Spleen (tissue), 7 donors: ENCODE measurements at regions not wholly inside any gene's neighbourhood (a gene's known extent, or its start where the extent isn't known, plus 50 kb on each side); places are given as distances from the start of the nearest gene placed in this dataset.

Experiments
- CTCF ChIP-seq, 11 experiments: fragments of 200-600 bp in 7 of 11; fragments of 450-650 bp in 4 of 11; sonication (generic) in 4 of 11; IDR thresholded peaks in 8 of 11; conservative IDR thresholded peaks in 3 of 11; 1 replicate in 7 of 11; 2 replicates in 4 of 11; pipeline versions ENCODE4 v1.4.0 to v1.8.0; 2016 to 2021; ENCODE audit warnings: antibody characterized with exemption in 11 of 11, inconsistent platforms in 4 of 11, mild to moderate bottlenecking in 1 of 11
- POLR2A ChIP-seq, 3 donors: fragments of 450-650 bp; IDR thresholded peaks; one replicate each; pipeline ENCODE4 v1.5.1; 2017; ENCODE audit warnings: antibody characterized with exemption in 3 of 3, mild to moderate bottlenecking in 1 of 3
- POLR2AphosphoS5 ChIP-seq, 3 donors: sonication (generic); formaldehyde crosslinking; IDR thresholded peaks; one replicate each; pipeline ENCODE4 v1.5.1; 2017; ENCODE audit warnings: antibody characterized with exemption in 3 of 3
- donor health status: DM: no; HTN: no; CAD: no; lungs with moderate emphysema.
- donor health status: DM: no; HTN: no; CAD: no.
- donor health status: DM: no; HTN: no; CAD: no.

GRCh38 chr2:105593221-105593967, 151.3 kb upstream of the NCK2 start:
- TF ChIP-seq CTCF (IDR thresholded peaks at IDR 0.05 in 8 of 11, conservative IDR thresholded peaks at IDR 0.05 in 3 of 11), result no peak
- no peak for TF ChIP-seq POLR2AphosphoS5 (IDR thresholded peaks at IDR 0.05)
- no peak for TF ChIP-seq POLR2A (IDR thresholded peaks at IDR 0.05)
